ENCODE measurements at regions not wholly inside any gene's neighbourhood (a gene's known extent, or its start where the extent isn't known, plus 50 kb on each side); places are given as distances from the start of the nearest gene placed in this dataset.

DNA sequence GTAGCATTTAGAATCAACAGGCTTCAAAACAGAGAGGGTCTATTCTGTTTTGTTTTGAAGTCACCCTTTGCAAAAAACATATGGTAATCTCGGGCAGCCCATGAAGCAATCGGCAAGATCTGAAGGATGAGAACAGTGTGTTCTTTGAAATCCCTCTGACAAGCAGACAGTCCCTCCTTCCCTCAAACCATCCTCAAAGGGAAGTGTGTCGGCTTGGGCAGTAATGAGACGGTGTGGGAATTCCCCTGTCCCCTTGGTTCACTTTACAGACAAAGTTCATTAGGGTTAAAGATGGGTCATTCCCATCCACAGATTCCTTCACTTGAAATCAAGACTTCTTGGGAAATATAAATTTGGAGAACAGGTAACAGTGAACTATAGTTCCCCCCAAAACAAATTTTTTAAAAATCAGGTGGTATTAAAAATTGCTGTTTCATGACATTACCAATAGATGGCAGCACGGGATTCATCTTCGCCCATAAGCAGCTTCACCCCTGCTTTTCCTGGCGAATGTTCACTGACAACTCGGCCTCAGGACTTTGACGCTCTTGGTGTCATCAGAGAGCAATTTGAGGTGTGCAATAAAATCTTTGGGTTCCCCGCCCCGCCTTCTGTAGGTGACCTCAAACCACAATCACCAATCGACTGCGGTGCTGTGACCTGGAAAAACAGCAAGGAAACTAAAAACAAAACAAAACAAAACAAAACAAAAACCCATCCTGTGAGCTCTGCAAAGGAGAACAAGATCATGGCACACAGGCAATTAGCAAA, 159.3 kb upstream of the TNFAIP3 start:
- TF ChIP-seq, protein P1, sequence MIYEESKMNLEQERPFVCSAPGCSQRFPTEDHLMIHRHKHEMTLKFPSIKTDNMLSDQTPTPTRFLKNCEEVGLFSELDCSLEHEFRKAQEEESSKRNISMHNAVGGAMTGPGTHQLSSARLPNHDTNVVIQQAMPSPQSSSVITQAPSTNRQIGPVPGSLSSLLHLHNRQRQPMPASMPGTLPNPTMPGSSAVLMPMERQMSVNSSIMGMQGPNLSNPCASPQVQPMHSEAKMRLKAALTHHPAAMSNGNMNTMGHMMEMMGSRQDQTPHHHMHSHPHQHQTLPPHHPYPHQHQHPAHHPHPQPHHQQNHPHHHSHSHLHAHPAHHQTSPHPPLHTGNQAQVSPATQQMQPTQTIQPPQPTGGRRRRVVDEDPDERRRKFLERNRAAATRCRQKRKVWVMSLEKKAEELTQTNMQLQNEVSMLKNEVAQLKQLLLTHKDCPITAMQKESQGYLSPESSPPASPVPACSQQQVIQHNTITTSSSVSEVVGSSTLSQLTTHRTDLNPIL (CRISPR knock-in tag; IDR thresholded peaks at IDR 0.05; ENCODE audit: low read depth) = no peak
- TF ChIP-seq ZFP30 (CRISPR knock-in tag; IDR thresholded peaks at IDR 0.05) (no peak), OSR1 (CRISPR knock-in tag; IDR thresholded peaks at IDR 0.05) (no peak), ZFP3 (CRISPR knock-in tag; IDR thresholded peaks at IDR 0.05) (no peak), CSDC2 (CRISPR knock-in tag; IDR thresholded peaks at IDR 0.05) (no peak), ARNTL (CRISPR knock-in tag; IDR thresholded peaks at IDR 0.05; ENCODE audit: borderline replicate concordance, low read depth) (no peak), ESRRG (CRISPR knock-in tag; IDR thresholded peaks at IDR 0.05) (no peak), ZNF70 (CRISPR knock-in tag; IDR thresholded peaks at IDR 0.05) (no peak), TOX (CRISPR knock-in tag; IDR thresholded peaks at IDR 0.05; ENCODE audit: borderline replicate concordance) (no peak), GLIS3 (CRISPR knock-in tag; IDR thresholded peaks at IDR 0.05) (no peak), RARB (CRISPR knock-in tag; IDR thresholded peaks at IDR 0.05) (no peak)
- TF ChIP-seq, protein P2, sequence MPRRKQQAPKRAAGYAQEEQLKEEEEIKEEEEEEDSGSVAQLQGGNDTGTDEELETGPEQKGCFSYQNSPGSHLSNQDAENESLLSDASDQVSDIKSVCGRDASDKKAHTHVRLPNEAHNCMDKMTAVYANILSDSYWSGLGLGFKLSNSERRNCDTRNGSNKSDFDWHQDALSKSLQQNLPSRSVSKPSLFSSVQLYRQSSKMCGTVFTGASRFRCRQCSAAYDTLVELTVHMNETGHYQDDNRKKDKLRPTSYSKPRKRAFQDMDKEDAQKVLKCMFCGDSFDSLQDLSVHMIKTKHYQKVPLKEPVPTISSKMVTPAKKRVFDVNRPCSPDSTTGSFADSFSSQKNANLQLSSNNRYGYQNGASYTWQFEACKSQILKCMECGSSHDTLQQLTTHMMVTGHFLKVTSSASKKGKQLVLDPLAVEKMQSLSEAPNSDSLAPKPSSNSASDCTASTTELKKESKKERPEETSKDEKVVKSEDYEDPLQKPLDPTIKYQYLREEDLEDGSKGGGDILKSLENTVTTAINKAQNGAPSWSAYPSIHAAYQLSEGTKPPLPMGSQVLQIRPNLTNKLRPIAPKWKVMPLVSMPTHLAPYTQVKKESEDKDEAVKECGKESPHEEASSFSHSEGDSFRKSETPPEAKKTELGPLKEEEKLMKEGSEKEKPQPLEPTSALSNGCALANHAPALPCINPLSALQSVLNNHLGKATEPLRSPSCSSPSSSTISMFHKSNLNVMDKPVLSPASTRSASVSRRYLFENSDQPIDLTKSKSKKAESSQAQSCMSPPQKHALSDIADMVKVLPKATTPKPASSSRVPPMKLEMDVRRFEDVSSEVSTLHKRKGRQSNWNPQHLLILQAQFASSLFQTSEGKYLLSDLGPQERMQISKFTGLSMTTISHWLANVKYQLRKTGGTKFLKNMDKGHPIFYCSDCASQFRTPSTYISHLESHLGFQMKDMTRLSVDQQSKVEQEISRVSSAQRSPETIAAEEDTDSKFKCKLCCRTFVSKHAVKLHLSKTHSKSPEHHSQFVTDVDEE (CRISPR knock-in tag; IDR thresholded peaks at IDR 0.05) = no peak
